ENCODE measurements at regions not wholly inside any gene's neighbourhood (a gene's known extent, or its start where the extent isn't known, plus 50 kb on each side); places are given as distances from the start of the nearest gene placed in this dataset.
A peak's percentile ranks its signal among the peaks of the same experiment; 100 is the strongest.

DNA sequence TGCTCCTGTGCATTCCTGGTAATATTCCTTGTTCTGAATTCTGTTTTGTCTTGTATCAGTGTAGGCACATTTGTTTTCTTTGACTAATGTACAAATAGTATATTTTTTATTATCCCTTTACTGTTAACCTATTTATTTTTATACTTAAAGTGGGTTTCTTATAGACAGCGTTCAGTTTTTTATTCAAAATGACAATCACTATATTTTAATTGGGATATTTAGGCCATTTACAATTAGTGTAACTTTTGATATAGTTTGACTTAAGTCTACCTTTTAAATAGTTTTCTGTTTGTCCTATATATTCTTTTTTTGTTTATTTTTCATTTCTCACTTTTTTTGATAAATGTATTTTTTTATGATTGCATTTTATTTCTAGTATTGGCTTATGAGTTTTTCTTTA, 219.8 kb downstream of the DNAJB9 start:
- ATAC-seq (no peak), DNase-seq (no peak), FAIRE-seq (no peak)
- Histone ChIP-seq H3K27ac (no peak overlapping the region), H3K9me3 (no peaks in the 10 kb centered on the region), H3K27me3 (no peaks in the 10 kb centered on the region), H3K4me1 (no peaks in the 10 kb centered on the region), H3K36me3 (no peaks in the 10 kb centered on the region), H3K4me3 (no peak overlapping the region)
- intact Hi-C loops (cut with DNase I): no loop called here
- TF ChIP-seq, protein P1, sequence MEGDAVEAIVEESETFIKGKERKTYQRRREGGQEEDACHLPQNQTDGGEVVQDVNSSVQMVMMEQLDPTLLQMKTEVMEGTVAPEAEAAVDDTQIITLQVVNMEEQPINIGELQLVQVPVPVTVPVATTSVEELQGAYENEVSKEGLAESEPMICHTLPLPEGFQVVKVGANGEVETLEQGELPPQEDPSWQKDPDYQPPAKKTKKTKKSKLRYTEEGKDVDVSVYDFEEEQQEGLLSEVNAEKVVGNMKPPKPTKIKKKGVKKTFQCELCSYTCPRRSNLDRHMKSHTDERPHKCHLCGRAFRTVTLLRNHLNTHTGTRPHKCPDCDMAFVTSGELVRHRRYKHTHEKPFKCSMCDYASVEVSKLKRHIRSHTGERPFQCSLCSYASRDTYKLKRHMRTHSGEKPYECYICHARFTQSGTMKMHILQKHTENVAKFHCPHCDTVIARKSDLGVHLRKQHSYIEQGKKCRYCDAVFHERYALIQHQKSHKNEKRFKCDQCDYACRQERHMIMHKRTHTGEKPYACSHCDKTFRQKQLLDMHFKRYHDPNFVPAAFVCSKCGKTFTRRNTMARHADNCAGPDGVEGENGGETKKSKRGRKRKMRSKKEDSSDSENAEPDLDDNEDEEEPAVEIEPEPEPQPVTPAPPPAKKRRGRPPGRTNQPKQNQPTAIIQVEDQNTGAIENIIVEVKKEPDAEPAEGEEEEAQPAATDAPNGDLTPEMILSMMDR (IDR thresholded peaks at IDR 0.05): no peak
- 94 to 98% methylated on average over 1 of the region's 1 CpG for WGBS, 2 donors

DNA sequence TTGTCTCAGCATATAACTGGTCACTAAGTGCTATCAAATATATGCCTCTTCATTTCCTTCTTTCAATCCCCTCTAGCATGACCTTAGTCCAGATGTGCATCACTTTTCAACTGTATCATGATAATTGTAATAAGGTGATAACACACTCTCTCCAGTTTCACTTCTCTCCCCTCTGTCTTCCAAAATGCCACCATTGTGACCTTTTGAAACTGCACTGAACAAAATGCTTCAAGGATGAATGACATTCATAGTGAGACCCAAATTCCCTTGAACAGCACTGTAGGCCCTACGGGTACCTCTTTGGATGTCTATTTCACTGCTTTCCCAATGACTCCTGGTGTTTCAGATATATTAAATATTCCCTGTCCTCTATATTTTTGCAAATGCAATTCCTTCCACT, 224.8 kb downstream of the DNAJB9 start:
- intact Hi-C loops (cut with DNase I): no loop called here

DNA sequence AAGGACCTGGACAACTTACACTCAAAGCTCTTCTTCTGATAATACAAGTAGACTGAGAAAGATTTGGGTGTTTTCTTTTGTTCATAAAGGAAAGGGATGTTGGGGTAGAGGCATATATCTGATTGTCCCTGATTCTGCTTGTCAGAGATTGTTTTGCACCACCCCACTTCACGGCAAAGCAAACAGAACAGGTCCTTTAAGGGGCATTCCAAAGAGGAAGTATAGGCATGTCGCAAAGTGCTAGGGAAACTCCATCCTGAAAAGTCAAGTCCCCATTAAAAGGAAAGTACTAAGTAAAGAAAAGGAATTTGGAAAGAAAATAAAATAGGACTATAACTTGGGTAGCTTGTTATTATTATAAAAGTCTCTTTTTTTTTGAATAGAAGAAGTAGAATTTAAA, 233.0 kb downstream of the DNAJB9 start:
- WGBS, 2 donors: 75 to 81% methylated on average over 2 of the region's 2 CpGs
- ATAC-seq (no peak), FAIRE-seq (no peak), DNase-seq (no peak)
- no peaks in the 10 kb centered on the region for H3K27me3 ChIP-seq
- TF ChIP-seq, protein P1 (IDR thresholded peaks at IDR 0.05): no peak
- H3K9me3 ChIP-seq: no peaks in the 10 kb centered on the region
- H3K36me3 ChIP-seq: no peaks in the 10 kb centered on the region
- H3K4me3 ChIP-seq: no peak overlapping the region
- no peaks in the 10 kb centered on the region for H3K4me1 ChIP-seq
- H3K27ac ChIP-seq: no peak overlapping the region
- intact Hi-C loops (cut with DNase I): no loop called here

More for the DNA sequence above, 224.8 kb downstream of the DNAJB9 start:
- ATAC-seq: no peak
- TF ChIP-seq, protein P1 (IDR thresholded peaks at IDR 0.05): no peak
- Histone ChIP-seq H3K27me3 (no peaks in the 10 kb centered on the region), H3K9me3 (no peaks in the 10 kb centered on the region), H3K4me1 (no peaks in the 10 kb centered on the region), H3K27ac (no peak overlapping the region), H3K4me3 (no peak overlapping the region), H3K36me3 (no peaks in the 10 kb centered on the region)
- no peak for FAIRE-seq
- no peak for DNase-seq
- 59 to 75% methylated on average over 1 of the region's 1 CpG for WGBS, 2 donors

- FAIRE-seq (no peak), ATAC-seq (no peak), DNase-seq (no peak)
- TF ChIP-seq, protein P1 (IDR thresholded peaks at IDR 0.05): peak in 1 of 4 donors; percentile 22
- H3K36me3 ChIP-seq: no peaks in the 10 kb centered on the region
- H3K27me3 ChIP-seq: no peaks in the 10 kb centered on the region
- 56 to 57% methylated on average over 6 of the region's 6 CpGs for WGBS, 2 donors
- no peak overlapping the region for H3K4me3 ChIP-seq
- intact Hi-C loops (cut with DNase I): no loop called here
- no peaks in the 10 kb centered on the region for H3K9me3 ChIP-seq
- H3K4me1 ChIP-seq: no peaks in the 10 kb centered on the region
- no peak overlapping the region for H3K27ac ChIP-seq
Observed at GRCh38 chr7:108805808-108806397, 236.2 kb downstream of the DNAJB9 start.

DNA sequence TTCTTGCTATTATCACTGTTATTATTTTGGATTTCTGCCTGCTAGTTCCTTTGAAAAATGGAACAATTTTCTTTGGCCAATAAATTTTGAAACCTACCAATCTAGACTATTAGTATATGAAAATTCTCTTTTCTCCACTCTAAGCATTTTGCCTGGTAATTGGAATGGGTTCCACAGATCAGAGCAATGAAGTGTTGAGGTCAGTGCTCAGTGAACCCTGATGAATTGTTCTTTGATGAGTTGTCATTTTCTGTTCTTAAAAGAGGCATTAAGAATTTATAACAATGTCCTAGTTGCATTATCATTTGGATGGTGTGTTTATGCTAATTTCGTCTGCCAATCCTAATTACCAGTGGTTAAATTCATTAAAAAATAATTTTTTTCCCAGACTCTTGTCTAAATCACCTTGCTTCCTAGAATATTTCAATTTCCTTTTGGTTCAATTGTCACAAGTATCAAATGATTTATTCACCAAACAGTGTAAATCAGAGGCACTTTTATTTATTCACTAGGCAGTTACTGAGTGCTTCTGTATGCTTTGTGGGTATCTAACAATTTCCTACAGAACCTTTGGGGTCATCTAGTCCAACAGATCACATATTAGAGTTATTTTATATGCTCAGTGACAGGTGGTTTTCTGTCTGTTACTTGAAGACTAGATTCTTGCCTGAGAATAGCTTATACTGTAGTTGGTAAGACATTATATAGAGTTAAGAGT, 239.0 kb downstream of the DNAJB9 start:
- 58 to 63% methylated on average over 1 of the region's 1 CpG for whole genome bisulfite sequencing, 2 donors

More for the DNA sequence above, 239.0 kb downstream of the DNAJB9 start:
- no peaks in the 10 kb centered on the region for H3K4me1 ChIP-seq
- H3K27me3 ChIP-seq: no peaks in the 10 kb centered on the region
- FAIRE-seq (no peak), ATAC-seq (no peak), DNase-seq (no peak)
- no peak overlapping the region for H3K4me3 ChIP-seq
- TF ChIP-seq, protein P1 (IDR thresholded peaks at IDR 0.05): no peak
- no peaks in the 10 kb centered on the region for H3K36me3 ChIP-seq
- H3K9me3 ChIP-seq: no peaks in the 10 kb centered on the region
- intact Hi-C loops (cut with DNase I): no loop called here
- H3K27ac ChIP-seq: no peak overlapping the region

All from pancreas (tissue), 10 donors.